Ascending aorta (tissue), 2 donors: ENCODE measurements at regions not wholly inside any gene's neighbourhood (a gene's known extent, or its start where the extent isn't known, plus 50 kb on each side); places are given as distances from the start of the nearest gene placed in this dataset.

Experiments
- DNase-seq, 2 donors: peaks; one replicate each; pipeline ENCODE4 v3.0.0-alpha.2; 2019; ENCODE audit warnings: low spot score in 2 of 2
- H3K27ac ChIP-seq, 2 donors: fragments of 200-600 bp; sonication (generic); one replicate each; pipeline ENCODE4 v1.5.1; 2016 to 2017; ENCODE audit warnings: mild to moderate bottlenecking in 1 of 2
- H3K27me3 ChIP-seq: fragments of 200-600 bp; sonication (generic); one replicate; pipeline ENCODE4 v1.5.1; 2017
- H3K36me3 ChIP-seq, 2 donors: fragments of 200-600 bp; sonication (generic); one replicate each; pipeline ENCODE4 v1.5.1; 2016
- H3K4me1 ChIP-seq, 2 donors: fragments of 200-600 bp; sonication (generic); one replicate each; pipeline ENCODE4 v1.5.1; 2016 to 2017; ENCODE audit warnings: mild to moderate bottlenecking in 1 of 2
- H3K4me3 ChIP-seq, 2 donors: fragments of 200-600 bp; sonication (generic); one replicate each; pipeline ENCODE4 v1.5.1; 2016 to 2017; ENCODE audit warnings: mild to moderate bottlenecking in 1 of 2
- H3K9me3 ChIP-seq, 2 donors: fragments of 200-600 bp; sonication (generic); one replicate each; pipeline ENCODE4 v1.5.1; 2016
- intact Hi-C: fragments of 100-400 bp; cut with DNase I; formaldehyde crosslinking; loops from one replicate; pipeline ENCODE4 v1.15.1; 2023
- TF ChIP-seq, protein P1 (sequence below), 3 experiments: fragments of 200-600 bp in 2 of 3; fragments of 450-650 bp in 1 of 3; sonication (generic) in 2 of 3; IDR thresholded peaks; one replicate each; pipeline ENCODE4 v1.5.1; 2016 to 2019; ENCODE audit warnings: antibody characterized with exemption in 3 of 3, mild to moderate bottlenecking in 1 of 3, moderate library complexity in 1 of 3

DNA sequence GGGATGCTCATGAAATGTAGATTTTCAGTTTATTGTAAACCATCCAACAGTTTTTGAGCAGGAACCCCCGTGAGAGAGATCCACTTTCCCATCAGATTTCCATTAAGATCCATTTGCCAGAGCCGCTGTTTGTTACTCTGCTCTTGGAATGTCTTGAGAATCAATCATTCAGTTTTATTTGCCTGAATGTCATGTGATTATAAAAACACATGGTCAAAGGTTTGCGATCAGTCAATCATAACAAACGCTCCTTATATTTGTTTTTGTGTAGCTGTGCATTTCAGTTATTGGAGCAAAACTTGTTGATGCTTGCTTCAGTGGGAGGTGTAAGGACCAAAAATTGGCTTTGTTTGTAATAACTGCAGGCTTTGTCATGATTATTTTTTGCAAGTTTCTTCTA lies 155.8 kb upstream of the RHOBTB1 start:
- Histone ChIP-seq H3K4me1 (no peaks in the 10 kb centered on the region), H3K36me3 (no peaks in the 10 kb centered on the region), H3K4me3 (no peak overlapping the region), H3K9me3 (no peaks in the 10 kb centered on the region), H3K27ac (no peak overlapping the region), H3K27me3 (no peaks in the 10 kb centered on the region)
- DNase-seq: no peak
- TF ChIP-seq, protein P1, sequence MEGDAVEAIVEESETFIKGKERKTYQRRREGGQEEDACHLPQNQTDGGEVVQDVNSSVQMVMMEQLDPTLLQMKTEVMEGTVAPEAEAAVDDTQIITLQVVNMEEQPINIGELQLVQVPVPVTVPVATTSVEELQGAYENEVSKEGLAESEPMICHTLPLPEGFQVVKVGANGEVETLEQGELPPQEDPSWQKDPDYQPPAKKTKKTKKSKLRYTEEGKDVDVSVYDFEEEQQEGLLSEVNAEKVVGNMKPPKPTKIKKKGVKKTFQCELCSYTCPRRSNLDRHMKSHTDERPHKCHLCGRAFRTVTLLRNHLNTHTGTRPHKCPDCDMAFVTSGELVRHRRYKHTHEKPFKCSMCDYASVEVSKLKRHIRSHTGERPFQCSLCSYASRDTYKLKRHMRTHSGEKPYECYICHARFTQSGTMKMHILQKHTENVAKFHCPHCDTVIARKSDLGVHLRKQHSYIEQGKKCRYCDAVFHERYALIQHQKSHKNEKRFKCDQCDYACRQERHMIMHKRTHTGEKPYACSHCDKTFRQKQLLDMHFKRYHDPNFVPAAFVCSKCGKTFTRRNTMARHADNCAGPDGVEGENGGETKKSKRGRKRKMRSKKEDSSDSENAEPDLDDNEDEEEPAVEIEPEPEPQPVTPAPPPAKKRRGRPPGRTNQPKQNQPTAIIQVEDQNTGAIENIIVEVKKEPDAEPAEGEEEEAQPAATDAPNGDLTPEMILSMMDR (IDR thresholded peaks at IDR 0.05): no peak
- intact Hi-C loops: no loop called here

- intact Hi-C loops: no loop called here
- no peaks in the 10 kb centered on the region for H3K27me3 ChIP-seq
- H3K27ac ChIP-seq: no peak overlapping the region
- H3K4me3 ChIP-seq: no peak overlapping the region
- DNase-seq: no peak
- no peaks in the 10 kb centered on the region for H3K36me3 ChIP-seq
- H3K9me3 ChIP-seq: no peaks in the 10 kb centered on the region
- TF ChIP-seq, protein P1 (IDR thresholded peaks at IDR 0.05): no peak
- no peaks in the 10 kb centered on the region for H3K4me1 ChIP-seq
Observed at GRCh38 chr10:61098966-61099365, 155.0 kb upstream of the RHOBTB1 start.

- Histone ChIP-seq H3K4me1 (no peaks in the 10 kb centered on the region), H3K27ac (no peak overlapping the region), H3K4me3 (no peak overlapping the region), H3K9me3 (no peaks in the 10 kb centered on the region), H3K27me3 (no peaks in the 10 kb centered on the region), H3K36me3 (no peaks in the 10 kb centered on the region)
- no peak for DNase-seq
- intact Hi-C loops: no loop called here
- TF ChIP-seq, protein P1 (IDR thresholded peaks at IDR 0.05): no peak
Observed at GRCh38 chr10:61097026-61097425, 153.0 kb upstream of the RHOBTB1 start.

DNA sequence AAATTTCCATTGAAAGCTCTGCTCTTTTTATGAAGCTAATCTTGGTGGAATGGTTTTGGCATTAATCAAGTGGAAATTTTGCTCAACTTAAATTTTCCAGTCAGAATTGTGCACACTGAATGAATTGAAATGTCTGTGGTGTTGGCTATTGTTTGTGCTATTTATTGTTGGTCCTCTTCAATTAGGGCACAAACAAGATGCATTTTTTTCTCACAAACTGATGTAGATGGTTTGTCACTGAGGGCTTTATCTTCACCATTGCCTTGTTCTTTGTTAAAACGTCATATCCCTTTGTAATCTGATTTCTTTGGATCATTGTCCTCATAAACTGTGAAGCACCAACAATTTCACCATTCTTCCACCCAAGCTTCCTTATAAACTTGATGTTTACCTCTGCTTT lies 152.1 kb upstream of the RHOBTB1 start:
- Histone ChIP-seq H3K36me3 (no peaks in the 10 kb centered on the region), H3K4me3 (no peak overlapping the region), H3K27ac (no peak overlapping the region), H3K9me3 (no peaks in the 10 kb centered on the region), H3K4me1 (no peaks in the 10 kb centered on the region), H3K27me3 (no peaks in the 10 kb centered on the region)
- TF ChIP-seq, protein P1 (IDR thresholded peaks at IDR 0.05): no peak
- DNase-seq: no peak
- intact Hi-C loops: no loop called here

GRCh38 chr10:61091531-61091930 lies 147.5 kb upstream of the RHOBTB1 start:
- no peaks in the 10 kb centered on the region for H3K36me3 ChIP-seq
- H3K27me3 ChIP-seq: no peaks in the 10 kb centered on the region
- no peaks in the 10 kb centered on the region for H3K4me1 ChIP-seq
- TF ChIP-seq, protein P1 (IDR thresholded peaks at IDR 0.05): no peak
- H3K9me3 ChIP-seq: no peaks in the 10 kb centered on the region
- DNase-seq: no peak
- H3K4me3 ChIP-seq: no peak overlapping the region
- intact Hi-C loops: no loop called here
- H3K27ac ChIP-seq: no peak overlapping the region

GRCh38 chr10:61089251-61089650 lies 145.3 kb upstream of the RHOBTB1 start:
- TF ChIP-seq, protein P1 (IDR thresholded peaks at IDR 0.05): no peak
- DNase-seq: no peak
- H3K36me3 ChIP-seq: no peaks in the 10 kb centered on the region
- H3K27ac ChIP-seq: no peak overlapping the region
- no peaks in the 10 kb centered on the region for H3K4me1 ChIP-seq
- H3K27me3 ChIP-seq: no peaks in the 10 kb centered on the region
- H3K9me3 ChIP-seq: peaks cover 0 to 7% of the 10 kb centered on the region in 2 donors
- H3K4me3 ChIP-seq: no peak overlapping the region
- intact Hi-C loops: no loop called here
